Left lung (tissue), 4 donors: ENCODE measurements at regions not wholly inside any gene's neighbourhood (a gene's known extent, or its start where the extent isn't known, plus 50 kb on each side); places are given as distances from the start of the nearest gene placed in this dataset.

ENCODE experiments used
- ATAC-seq: fragments of 200-7000 bp; cut with Tn5 transposase; one replicate; pipeline ENCODE4 v1.9.1; 2020; ENCODE audit warnings: moderate library complexity
- DNase-seq, 4 donors: peaks; one replicate each; pipeline ENCODE4 v3.0.0-alpha.2; 2013 to 2020
- H3K27ac ChIP-seq, 2 donors: fragments of 200-600 bp; sonication (generic) in 1 of 2; one replicate each; pipeline versions ENCODE4 v1.5.0 to v1.8.0; 2020 to 2021
- H3K27me3 ChIP-seq, 2 donors: fragments of 200-600 bp; sonication (generic) in 1 of 2; one replicate each; pipeline versions ENCODE4 v1.5.0 to v1.8.0; 2020 to 2021
- H3K36me3 ChIP-seq, 2 donors: fragments of 200-600 bp; sonication (generic) in 1 of 2; one replicate each; pipeline versions ENCODE4 v1.5.0 to v1.8.0; 2020 to 2021
- H3K4me1 ChIP-seq, 2 donors: fragments of 200-600 bp; one replicate each; pipeline ENCODE4 v1.8.0; 2021
- H3K4me3 ChIP-seq, 2 donors: fragments of 200-600 bp; sonication (generic) in 1 of 2; one replicate each; pipeline versions ENCODE4 v1.5.0 to v1.8.0; 2020 to 2021; ENCODE audit warnings: mild to moderate bottlenecking in 1 of 2
- H3K9me3 ChIP-seq, 2 donors: fragments of 200-600 bp; sonication (generic) in 1 of 2; one replicate each; pipeline versions ENCODE4 v1.5.0 to v1.8.0; 2020 to 2021
- intact Hi-C, 2 donors: fragments of 100-400 bp; cut with DNase I; formaldehyde crosslinking; loops; one replicate each; pipeline versions ENCODE4 v1.11.2 to v1.14.2; 2022
- TF ChIP-seq, protein P1 (sequence below), 2 donors: fragments of 200-600 bp; sonication (generic) in 1 of 2; IDR thresholded peaks; one replicate each; pipeline versions ENCODE4 v1.5.0 to v1.8.0; 2021; ENCODE audit warnings: antibody characterized with exemption in 2 of 2
- donor health status: DM: no; HTN: yes; CAD: no.
- donor health status: DM: no; HTN: no; CAD: no.

DNA sequence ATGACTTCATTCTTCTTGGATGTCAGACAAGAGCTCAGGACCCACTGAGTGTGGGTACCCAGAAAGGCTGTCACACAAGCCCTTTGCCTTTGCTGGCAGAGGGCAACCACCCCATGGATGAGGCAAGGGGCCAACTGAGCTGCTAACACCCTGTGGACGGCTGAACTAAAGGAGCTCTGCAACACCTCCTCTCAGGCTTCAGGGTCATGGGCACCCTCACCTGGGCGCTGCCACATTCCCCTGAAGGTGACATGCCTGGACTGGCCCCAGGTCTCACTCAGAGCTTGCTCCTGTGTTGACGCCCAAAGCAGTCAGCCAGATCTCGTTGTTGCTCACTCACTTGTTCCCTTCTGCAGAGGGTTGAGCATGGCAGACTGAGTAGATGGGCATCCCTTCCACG is 336.8 kb upstream of the TMEM132C start:
- ATAC-seq, result no peak

DNA sequence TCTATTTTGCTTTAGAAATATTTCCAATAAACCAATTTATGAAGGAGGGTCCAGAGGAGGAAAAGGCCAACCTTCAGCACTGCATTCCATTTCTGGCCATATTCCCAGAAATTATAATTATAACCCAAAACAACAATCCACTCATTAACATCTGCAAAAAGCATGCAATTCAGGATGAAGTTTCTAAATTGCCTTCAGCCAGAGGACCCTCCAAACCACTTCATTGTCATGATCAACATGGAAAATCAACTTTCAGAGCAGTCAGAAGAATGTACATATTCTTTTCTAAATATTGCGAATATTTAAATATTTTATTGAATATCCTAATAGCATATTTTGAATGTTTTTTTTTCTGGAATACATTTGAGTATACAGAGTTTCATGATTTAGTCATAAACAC is 332.6 kb upstream of the TMEM132C start:
- H3K27ac ChIP-seq, result no peak overlapping the region
- H3K4me3 ChIP-seq, result no peak overlapping the region
- no peaks in the 10 kb centered on the region for H3K36me3 ChIP-seq
- no peak for DNase-seq
- intact Hi-C loops, result no loop called here
- TF ChIP-seq, protein P1, sequence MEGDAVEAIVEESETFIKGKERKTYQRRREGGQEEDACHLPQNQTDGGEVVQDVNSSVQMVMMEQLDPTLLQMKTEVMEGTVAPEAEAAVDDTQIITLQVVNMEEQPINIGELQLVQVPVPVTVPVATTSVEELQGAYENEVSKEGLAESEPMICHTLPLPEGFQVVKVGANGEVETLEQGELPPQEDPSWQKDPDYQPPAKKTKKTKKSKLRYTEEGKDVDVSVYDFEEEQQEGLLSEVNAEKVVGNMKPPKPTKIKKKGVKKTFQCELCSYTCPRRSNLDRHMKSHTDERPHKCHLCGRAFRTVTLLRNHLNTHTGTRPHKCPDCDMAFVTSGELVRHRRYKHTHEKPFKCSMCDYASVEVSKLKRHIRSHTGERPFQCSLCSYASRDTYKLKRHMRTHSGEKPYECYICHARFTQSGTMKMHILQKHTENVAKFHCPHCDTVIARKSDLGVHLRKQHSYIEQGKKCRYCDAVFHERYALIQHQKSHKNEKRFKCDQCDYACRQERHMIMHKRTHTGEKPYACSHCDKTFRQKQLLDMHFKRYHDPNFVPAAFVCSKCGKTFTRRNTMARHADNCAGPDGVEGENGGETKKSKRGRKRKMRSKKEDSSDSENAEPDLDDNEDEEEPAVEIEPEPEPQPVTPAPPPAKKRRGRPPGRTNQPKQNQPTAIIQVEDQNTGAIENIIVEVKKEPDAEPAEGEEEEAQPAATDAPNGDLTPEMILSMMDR (IDR thresholded peaks at IDR 0.05), result no peak
- H3K27me3 ChIP-seq, result no peaks in the 10 kb centered on the region
- no peaks in the 10 kb centered on the region for H3K4me1 ChIP-seq
- no peaks in the 10 kb centered on the region for H3K9me3 ChIP-seq
- ATAC-seq, result no peak

More for the DNA sequence above, 336.8 kb upstream of the TMEM132C start:
- no peak overlapping the region for H3K4me3 ChIP-seq
- DNase-seq, result no peak
- no peaks in the 10 kb centered on the region for H3K27me3 ChIP-seq
- no peaks in the 10 kb centered on the region for H3K9me3 ChIP-seq
- no peaks in the 10 kb centered on the region for H3K36me3 ChIP-seq
- intact Hi-C loops, result no loop called here
- no peak overlapping the region for H3K27ac ChIP-seq
- TF ChIP-seq, protein P1 (IDR thresholded peaks at IDR 0.05), result no peak
- no peaks in the 10 kb centered on the region for H3K4me1 ChIP-seq

DNA sequence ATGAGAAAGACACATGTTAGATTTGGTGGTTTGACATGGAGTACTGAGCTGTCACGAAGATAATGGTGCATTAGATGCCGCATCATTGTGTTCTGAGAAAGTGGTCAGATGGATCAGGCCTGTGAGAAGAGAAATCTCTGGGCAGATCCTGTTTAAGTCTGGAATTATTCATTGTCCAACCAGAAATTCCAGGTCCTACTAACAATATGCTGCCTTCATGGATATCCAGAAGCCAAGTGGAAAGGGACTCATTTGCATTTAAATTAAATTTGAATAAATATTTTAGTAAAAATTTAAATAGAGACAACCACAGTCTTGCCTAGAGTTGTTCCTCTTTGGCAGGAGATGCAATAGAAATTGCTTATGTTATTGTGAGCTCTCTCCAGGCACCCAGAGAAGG is 330.5 kb upstream of the TMEM132C start:
- DNase-seq (no peak), ATAC-seq (no peak)
- H3K27me3 ChIP-seq, result no peaks in the 10 kb centered on the region
- no peaks in the 10 kb centered on the region for H3K9me3 ChIP-seq
- H3K27ac ChIP-seq, result no peak overlapping the region
- no peak overlapping the region for H3K4me3 ChIP-seq
- TF ChIP-seq, protein P1 (IDR thresholded peaks at IDR 0.05), result no peak
- H3K36me3 ChIP-seq, result no peaks in the 10 kb centered on the region
- intact Hi-C loops, result no loop called here
- no peaks in the 10 kb centered on the region for H3K4me1 ChIP-seq

DNA sequence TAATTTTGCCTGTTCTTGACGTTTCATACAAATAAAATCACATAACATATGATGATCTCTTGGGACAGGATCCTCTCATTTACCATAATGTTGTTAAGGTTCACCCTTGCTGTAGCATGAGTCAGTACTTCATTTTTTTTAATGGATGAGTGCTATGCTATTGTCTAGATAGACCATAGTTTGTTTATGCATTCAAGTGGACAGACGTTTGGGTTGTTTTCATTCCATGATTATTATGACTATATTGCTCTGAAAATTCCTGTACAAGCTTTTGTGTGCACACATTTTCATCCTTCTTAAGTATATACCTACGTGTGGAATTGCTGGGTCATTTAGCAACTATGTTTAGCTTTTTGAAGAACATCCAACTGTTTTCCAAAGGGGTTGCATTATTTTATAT is 325.6 kb upstream of the TMEM132C start:
- no peak for DNase-seq
- no peak for ATAC-seq

DNA sequence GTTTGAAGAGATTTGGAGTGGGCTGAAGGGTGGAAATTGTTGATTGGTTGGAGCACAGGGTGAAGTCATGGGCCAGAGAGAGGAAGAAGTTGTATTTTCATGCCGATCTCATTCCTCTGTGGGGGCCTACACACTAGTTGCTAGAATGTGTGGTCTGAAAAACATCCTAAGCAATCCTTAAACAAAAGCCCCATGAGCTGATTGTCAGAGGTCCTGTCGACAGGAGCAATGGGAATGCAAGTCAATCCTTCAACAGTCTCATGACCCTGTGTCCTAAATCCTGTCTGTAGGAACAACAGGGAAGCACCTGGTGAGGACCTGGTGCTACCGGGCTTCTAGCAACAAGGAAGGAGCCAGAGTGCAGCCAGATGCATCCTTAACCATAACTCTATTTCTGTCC is 324.0 kb upstream of the TMEM132C start:
- TF ChIP-seq, protein P1 (IDR thresholded peaks at IDR 0.05), result no peak
- ATAC-seq (no peak), DNase-seq (peak in 1 of 4 donors; percentile 15)
- H3K27ac ChIP-seq, result no peak overlapping the region
- H3K4me3 ChIP-seq, result no peak overlapping the region
- H3K9me3 ChIP-seq, result peaks cover 0 to 10% of the 10 kb centered on the region in 2 donors
- H3K4me1 ChIP-seq, result no peaks in the 10 kb centered on the region
- no peaks in the 10 kb centered on the region for H3K36me3 ChIP-seq
- intact Hi-C loops, result no loop called here
- no peaks in the 10 kb centered on the region for H3K27me3 ChIP-seq

More for the DNA sequence above, 325.6 kb upstream of the TMEM132C start:
- Histone ChIP-seq H3K27me3 (no peaks in the 10 kb centered on the region), H3K4me1 (no peaks in the 10 kb centered on the region), H3K4me3 (no peak overlapping the region), H3K36me3 (no peaks in the 10 kb centered on the region), H3K9me3 (peaks cover 0 to 4% of the 10 kb centered on the region in 2 donors), H3K27ac (no peak overlapping the region)
- intact Hi-C loops, result no loop called here
- TF ChIP-seq, protein P1 (IDR thresholded peaks at IDR 0.05), result no peak
